OCI-LY3 (cell line): ENCODE measurements at regions not wholly inside any gene's neighbourhood (a gene's known extent, or its start where the extent isn't known, plus 50 kb on each side); places are given as distances from the start of the nearest gene placed in this dataset.
A peak's percentile ranks its signal among the peaks of the same experiment; 100 is the strongest.

Source experiments
- H2AFZ ChIP-seq: fragments of 200-600, 300-600 bp; shearing (Covaris generic); 2 replicates; pipeline ENCODE4 v1.6.0; 2014; ENCODE audit warnings: antibody characterized with exemption, low read depth, low read length
- H3K27ac ChIP-seq: fragments of 200-600, 300-600 bp; sonication (generic); 2 replicates; pipeline ENCODE4 v1.5.1; 2014; ENCODE audit warnings: mild to moderate bottlenecking, low read length, moderate library complexity, mixed read lengths
- H3K27me3 ChIP-seq: fragments of 200-600, 300-600 bp; sonication (generic); 2 replicates; pipeline ENCODE4 v1.6.1; 2014; ENCODE audit warnings: low read depth, low read length, mixed read lengths
- H3K36me3 ChIP-seq: fragments of 200-600, 300-600 bp; sonication (generic); replicated peaks from 2 replicates; pipeline ENCODE3; 2014; ENCODE audit warnings: low read depth, low read length, mixed read lengths
- H3K4me1 ChIP-seq: fragments of 300-600, 200-600 bp; sonication (generic); 2 replicates; pipeline ENCODE4 v1.6.1; 2014; ENCODE audit warnings: low read length, mixed read lengths
- H3K4me2 ChIP-seq: fragments of 200-600, 300-600 bp; sonication (generic); 2 replicates; pipeline ENCODE4 v1.6.1; 2014; ENCODE audit warnings: low read length, mixed read lengths
- H3K4me3 ChIP-seq: fragments of 300-600, 200-600 bp; sonication (generic); 2 replicates; pipeline ENCODE4 v1.5.1; 2014; ENCODE audit warnings: antibody characterized with exemption, mild to moderate bottlenecking, low read length, moderate library complexity
- H3K79me2 ChIP-seq: fragments of 300-600, 200-600 bp; shearing (Covaris generic); 2 replicates; pipeline ENCODE4 v1.6.1; 2014; ENCODE audit warnings: mild to moderate bottlenecking, low read length, mixed read lengths
- H3K9ac ChIP-seq: fragments of 300-600, 200-600 bp; shearing (Covaris generic); 2 replicates; pipeline ENCODE4 v1.6.0; 2014; ENCODE audit warnings: mild to moderate bottlenecking, low read length, moderate library complexity
- H3K9me3 ChIP-seq: fragments of 200-600, 300-600 bp; shearing (Covaris generic); 2 replicates; pipeline ENCODE4 v1.6.1; 2014; ENCODE audit warnings: low read length, mixed read lengths; ENCODE audit not compliant: insufficient read depth
- H4K20me1 ChIP-seq: fragments of 200-600, 300-600 bp; sonication (generic); 2 replicates; pipeline ENCODE4 v1.6.1; 2016; ENCODE audit warnings: low read length, mixed read lengths; ENCODE audit not compliant: insufficient read depth
- CTCF ChIP-seq: fragments of 200-600, 300-600 bp; sonication (generic); IDR thresholded peaks from 2 replicates; pipeline ENCODE4 v1.5.1; 2014; ENCODE audit warnings: antibody characterized with exemption, low read length, low read depth
- EZH2phosphoT487 ChIP-seq: fragments of 200-600 bp; shearing (Covaris generic); IDR thresholded peaks from 2 replicates; pipeline ENCODE4 v1.6.1; 2018; ENCODE audit warnings: antibody characterized with exemption, mixed run types, low read depth

DNA sequence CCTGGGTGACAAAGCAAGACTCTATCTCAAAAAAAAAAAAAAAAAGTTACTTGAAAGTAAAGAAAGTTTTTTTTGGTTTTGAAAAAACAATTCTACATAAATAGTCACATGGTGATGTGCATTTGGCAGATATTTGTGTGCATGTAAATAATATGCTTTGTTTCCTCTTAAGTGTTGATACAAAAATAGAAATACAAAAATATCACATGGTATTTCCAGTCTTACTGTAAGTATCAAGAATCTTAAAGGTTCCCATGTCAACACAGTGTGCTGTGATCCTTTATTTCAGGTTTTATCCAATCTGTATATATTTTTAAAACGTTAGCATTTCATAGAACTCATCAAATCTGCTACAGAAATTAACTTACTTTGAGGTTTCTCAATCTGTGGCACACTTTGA, 521.9 kb downstream of the TLE4 start:
- Histone ChIP-seq H2AFZ (no peak overlapping the region), H3K9me3 (no peaks in the 10 kb centered on the region), H3K27me3 (peaks cover 5% of the 10 kb centered on the region; the same call in 1 of the 2 replicates), H4K20me1 (no peaks in the 10 kb centered on the region), H3K4me3 (0 out of 2 replicates have a peak overlapping the region, but pooled peaks have one; percentile 12), H3K4me2 (peak overlapping the region; percentile 56), H3K9ac (no peak overlapping the region), H3K27ac (peak overlapping the region; percentile 5; the same call in 1 of the 2 replicates), H3K4me1 (peaks cover 19% of the 10 kb centered on the region), H3K36me3 (no peaks in the 10 kb centered on the region), H3K79me2 (no peaks in the 10 kb centered on the region)
- TF ChIP-seq EZH2phosphoT487: no peak

- H3K27ac ChIP-seq: no peak overlapping the region
- H3K27me3 ChIP-seq: peaks cover 5% of the 10 kb centered on the region; the same call in 1 of the 2 replicates
- H2AFZ ChIP-seq: no peak overlapping the region
- H3K79me2 ChIP-seq: no peaks in the 10 kb centered on the region
- no peaks in the 10 kb centered on the region for H4K20me1 ChIP-seq
- H3K9ac ChIP-seq: no peak overlapping the region
- no peak overlapping the region for H3K4me2 ChIP-seq
- no peak for TF ChIP-seq CTCF
- no peak for TF ChIP-seq EZH2phosphoT487
- no peaks in the 10 kb centered on the region for H3K9me3 ChIP-seq
- no peak overlapping the region for H3K4me3 ChIP-seq
- H3K4me1 ChIP-seq: peaks cover 20% of the 10 kb centered on the region
- H3K36me3 ChIP-seq: no peaks in the 10 kb centered on the region
These were observed 519.8 kb downstream of the TLE4 start for GRCh38 chr9:80091526-80091925.

- H3K27me3 ChIP-seq: peaks cover 5% of the 10 kb centered on the region; the same call in 1 of the 2 replicates
- no peak overlapping the region for H3K4me2 ChIP-seq
- H3K79me2 ChIP-seq: no peaks in the 10 kb centered on the region
- H3K9me3 ChIP-seq: no peaks in the 10 kb centered on the region
- H3K4me1 ChIP-seq: peaks cover 27% of the 10 kb centered on the region
- no peak overlapping the region for H3K4me3 ChIP-seq
- no peaks in the 10 kb centered on the region for H4K20me1 ChIP-seq
- H3K36me3 ChIP-seq: no peaks in the 10 kb centered on the region
- TF ChIP-seq CTCF: no peak
- no peak for TF ChIP-seq EZH2phosphoT487
- H2AFZ ChIP-seq: no peak overlapping the region
- no peak overlapping the region for H3K9ac ChIP-seq
- H3K27ac ChIP-seq: no peak overlapping the region
These were observed 518.6 kb downstream of the TLE4 start for GRCh38 chr9:80090317-80090716.

DNA sequence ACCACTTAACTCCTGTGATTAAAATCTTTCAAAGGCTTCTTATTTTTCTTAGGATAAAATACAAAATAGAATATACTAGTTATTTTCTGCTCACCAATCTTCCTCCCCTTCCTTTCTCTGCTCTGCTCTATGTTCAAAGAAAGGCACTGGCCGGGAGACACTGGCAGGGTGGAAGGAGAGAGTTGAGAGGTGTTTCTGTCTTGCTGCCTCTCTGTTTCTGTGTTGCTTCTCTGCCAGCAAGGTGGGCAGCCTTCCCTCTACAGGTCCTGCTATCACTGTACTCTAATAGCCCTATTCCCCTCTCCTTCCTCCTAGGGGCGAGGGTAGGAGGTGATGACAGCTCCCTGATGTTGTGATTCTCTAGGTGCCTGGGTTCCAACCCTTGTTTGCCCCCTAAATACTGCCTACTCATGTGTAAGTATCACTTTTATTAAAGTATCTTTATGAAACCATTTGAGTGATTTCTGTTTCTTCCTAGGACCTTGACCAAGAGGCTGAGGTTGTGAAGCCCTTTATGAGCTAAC, 515.1 kb downstream of the TLE4 start:
- Histone ChIP-seq H3K36me3 (no peaks in the 10 kb centered on the region), H3K4me1 (peaks cover 17% of the 10 kb centered on the region), H2AFZ (no peak overlapping the region), H3K79me2 (no peaks in the 10 kb centered on the region), H3K27ac (no peak overlapping the region), H4K20me1 (no peaks in the 10 kb centered on the region), H3K27me3 (no peaks in the 10 kb centered on the region), H3K9ac (no peak overlapping the region), H3K9me3 (no peaks in the 10 kb centered on the region), H3K4me2 (no peak overlapping the region), H3K4me3 (no peak overlapping the region)
- no peak for TF ChIP-seq EZH2phosphoT487

- no peak for TF ChIP-seq CTCF
- no peak for TF ChIP-seq EZH2phosphoT487
- Histone ChIP-seq H3K9me3 (no peaks in the 10 kb centered on the region), H3K27me3 (no peaks in the 10 kb centered on the region), H4K20me1 (no peaks in the 10 kb centered on the region), H3K79me2 (no peaks in the 10 kb centered on the region), H3K9ac (no peak overlapping the region), H3K4me2 (no peak overlapping the region; the same call in 1 of the 2 replicates), H3K4me1 (peaks cover 20% of the 10 kb centered on the region), H2AFZ (no peak overlapping the region), H3K4me3 (no peak overlapping the region), H3K36me3 (no peaks in the 10 kb centered on the region), H3K27ac (no peak overlapping the region)
These were observed 514.6 kb downstream of the TLE4 start for GRCh38 chr9:80086386-80086785.
